Fibroblast of peridontal ligament (primary cell): ENCODE measurements at regions not wholly inside any gene's neighbourhood (a gene's known extent, or its start where the extent isn't known, plus 50 kb on each side); places are given as distances from the start of the nearest gene placed in this dataset.

Experiments used
- DNase-seq: peaks from one replicate; pipeline ENCODE4 v3.0.0-alpha.2; 2010; ENCODE audit errors: extremely low read depth

GRCh38 chr3:111311709-111312235 lies 230.2 kb upstream of the CD96 start:
- DNase-seq = no peak

DNA sequence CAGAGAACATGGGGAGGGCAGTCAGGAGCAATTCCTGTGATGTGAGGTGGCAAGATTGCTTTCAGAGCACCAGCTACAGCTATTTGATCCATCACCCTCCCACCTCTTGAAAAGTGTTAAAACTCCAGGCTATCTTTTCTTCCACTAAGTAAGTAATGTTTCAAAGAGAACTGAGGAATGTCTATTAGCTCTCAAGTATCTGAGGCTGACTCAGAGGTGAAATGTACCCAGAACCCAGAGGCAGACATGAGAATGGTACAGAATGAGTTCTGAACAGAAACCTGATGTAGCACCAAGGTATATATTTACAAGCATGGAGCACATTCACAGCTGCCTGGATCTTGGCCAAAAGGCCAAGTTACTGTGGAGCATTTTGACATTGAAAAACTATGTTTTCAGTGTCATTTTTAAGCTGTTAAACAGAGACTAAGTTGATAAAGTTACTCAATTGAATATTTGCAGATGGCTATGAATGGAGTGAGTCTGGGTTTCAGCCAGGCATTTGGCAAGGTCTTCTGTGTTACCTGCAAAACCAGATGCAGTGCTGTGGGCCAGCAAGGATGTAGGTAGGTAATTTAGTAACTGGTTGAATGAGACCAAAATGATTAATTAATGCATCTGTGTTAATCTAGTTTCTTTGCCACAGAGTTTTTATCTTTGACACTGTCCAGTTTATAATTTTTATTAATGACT lies 227.7 kb upstream of the CD96 start:
- no peak for DNase-seq

DNA sequence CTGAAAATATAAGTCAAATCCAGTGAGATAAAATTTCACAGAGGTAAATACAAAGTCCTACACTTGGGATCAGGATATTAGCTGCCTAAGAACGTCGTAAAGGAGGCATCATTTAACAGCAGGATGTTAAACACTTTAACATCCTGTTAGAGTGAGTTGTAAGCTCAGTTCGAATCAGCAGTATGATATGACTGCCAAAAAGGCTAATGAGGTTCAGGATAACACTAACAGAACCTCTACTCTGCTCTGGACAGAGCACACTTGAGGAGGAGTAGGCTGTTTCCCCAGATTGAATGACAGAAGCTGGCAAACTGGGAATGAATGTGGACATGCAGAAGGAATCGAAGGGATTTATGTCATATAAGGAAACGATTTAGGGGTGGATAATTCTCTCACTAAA lies 227.1 kb upstream of the CD96 start:
- DNase-seq = no peak

GRCh38 chr3:111315930-111316587 lies 225.9 kb upstream of the CD96 start:
- peak; percentile 75 for DNase-seq

DNA sequence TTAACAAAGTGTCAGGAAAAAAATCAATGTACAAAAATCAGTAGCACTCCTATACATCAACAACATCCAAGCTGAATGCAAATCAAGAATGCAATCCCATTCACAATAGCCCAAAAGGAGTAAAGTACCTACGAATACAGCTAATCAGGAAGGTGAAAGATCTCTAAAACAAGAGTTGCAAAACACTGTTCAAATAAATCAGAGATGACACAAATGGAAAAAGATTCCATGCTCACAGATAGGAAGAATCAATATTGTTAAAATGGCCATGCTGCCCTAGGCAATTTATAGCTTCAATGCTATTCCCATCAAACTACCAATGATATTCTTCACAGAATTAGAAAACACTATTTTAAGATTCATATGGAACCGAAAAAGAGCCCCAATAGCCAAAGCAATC lies 223.7 kb upstream of the CD96 start:
- no peak for DNase-seq

DNA sequence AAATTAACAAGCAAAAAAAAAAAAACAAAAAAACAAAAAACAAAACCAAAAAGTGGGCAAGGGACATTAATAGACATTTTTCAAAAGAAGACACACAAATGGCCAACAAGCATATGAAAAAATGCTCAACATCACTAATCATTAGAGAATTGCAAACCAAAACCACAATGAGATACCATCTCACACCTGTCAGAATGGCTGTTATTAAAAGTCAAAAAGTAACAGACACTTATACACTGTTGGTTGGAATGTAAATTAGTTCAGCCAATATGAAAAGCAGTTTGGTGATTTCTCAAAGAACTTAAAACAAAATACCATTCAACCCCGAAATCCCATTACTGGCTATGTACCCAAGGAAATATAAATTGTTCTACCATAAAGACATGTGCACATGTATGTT lies 222.4 kb upstream of the CD96 start:
- DNase-seq = no peak

GRCh38 chr3:111321786-111322185 lies 220.2 kb upstream of the CD96 start:
- no peak for DNase-seq

- DNase-seq = no peak
Measured at GRCh38 chr3:111323019-111323418, 219.0 kb upstream of the CD96 start.

DNA sequence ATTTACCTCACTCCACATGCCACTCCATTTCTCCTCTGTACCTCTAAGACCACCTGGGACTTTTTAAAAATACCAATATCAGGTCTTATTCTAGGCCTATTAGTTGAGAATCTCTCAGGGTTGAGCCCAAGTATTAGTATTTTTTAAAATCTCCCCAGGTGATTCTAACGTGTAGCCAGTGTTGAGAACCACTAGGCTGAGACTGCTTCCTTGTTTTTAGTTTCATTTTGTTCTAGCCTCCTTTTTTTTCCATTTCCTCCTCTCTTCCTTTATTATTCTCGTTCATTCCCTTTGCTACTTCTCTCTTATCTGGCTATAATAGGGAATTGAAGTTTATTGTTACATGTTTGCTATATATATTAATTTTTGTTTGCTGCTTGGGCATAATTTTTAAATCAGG lies 217.8 kb upstream of the CD96 start:
- no peak for DNase-seq

GRCh38 chr3:111324645-111325044 lies 217.4 kb upstream of the CD96 start:
- DNase-seq = no peak

DNA sequence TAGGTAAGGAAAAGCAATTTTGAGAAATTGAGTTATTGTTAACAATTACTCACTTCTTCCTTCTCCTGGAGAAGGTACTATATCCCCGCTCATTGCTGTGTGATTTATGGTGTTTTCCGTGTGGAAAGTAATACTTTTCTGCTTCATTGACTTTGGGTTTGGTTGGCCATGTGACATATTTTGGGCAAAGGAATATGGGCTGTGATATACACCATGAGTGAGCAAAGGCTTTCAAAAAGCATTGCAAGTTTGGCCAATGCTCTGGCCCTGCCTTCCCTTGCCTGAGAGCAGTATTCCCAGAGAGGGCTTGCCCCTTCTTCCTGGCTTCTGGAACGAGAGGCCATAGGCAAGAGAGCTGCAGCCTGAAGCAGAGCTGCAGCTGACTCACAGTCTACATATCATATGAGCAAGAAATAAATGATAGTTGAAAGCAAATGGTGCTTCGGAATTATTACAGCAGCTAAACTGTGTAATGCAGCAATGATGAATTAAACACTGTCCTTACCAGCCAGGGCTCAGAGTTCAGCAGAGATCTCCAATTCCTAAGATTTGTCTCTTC lies 216.8 kb upstream of the CD96 start:
- DNase-seq = peak; percentile 35

GRCh38 chr3:111326144-111326995 lies 215.6 kb upstream of the CD96 start:
- peak; percentile 85 for DNase-seq

GRCh38 chr3:111331306-111331705 lies 210.7 kb upstream of the CD96 start:
- no peak for DNase-seq

- DNase-seq = no peak
Measured at GRCh38 chr3:111331912-111332311, 210.1 kb upstream of the CD96 start.

DNA sequence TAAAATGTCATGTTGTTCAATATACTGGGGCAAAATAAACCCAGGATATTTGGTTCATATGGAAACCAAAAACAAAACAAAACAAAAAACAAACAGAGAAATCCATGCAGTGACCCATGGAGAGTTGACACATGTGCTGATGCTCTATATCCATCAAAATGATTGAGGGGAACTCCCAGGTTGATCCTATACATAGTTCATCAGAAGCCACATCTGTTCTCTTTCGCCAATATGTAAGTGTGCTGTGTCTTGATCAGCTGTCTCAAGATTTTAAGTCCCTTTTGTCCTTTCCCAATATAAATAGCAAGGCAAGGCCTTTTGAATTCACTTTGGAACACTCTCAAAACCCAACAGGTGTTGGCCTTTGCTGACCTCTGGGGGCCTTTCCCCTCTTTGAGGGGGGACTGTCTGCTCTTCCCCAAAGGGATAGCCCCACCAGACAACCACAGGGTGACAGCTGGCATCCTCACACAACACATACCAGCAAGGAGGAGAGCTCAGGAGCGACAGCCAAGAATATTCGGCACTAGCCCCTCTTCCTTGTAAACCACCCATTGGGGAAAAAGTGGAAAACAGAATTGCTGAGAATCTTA lies 209.4 kb upstream of the CD96 start:
- no peak for DNase-seq

- DNase-seq = peak; percentile 29
Measured at GRCh38 chr3:111333642-111334041, 208.4 kb upstream of the CD96 start.

GRCh38 chr3:111335512-111336303 lies 206.3 kb upstream of the CD96 start:
- DNase-seq = peak; percentile 34

DNA sequence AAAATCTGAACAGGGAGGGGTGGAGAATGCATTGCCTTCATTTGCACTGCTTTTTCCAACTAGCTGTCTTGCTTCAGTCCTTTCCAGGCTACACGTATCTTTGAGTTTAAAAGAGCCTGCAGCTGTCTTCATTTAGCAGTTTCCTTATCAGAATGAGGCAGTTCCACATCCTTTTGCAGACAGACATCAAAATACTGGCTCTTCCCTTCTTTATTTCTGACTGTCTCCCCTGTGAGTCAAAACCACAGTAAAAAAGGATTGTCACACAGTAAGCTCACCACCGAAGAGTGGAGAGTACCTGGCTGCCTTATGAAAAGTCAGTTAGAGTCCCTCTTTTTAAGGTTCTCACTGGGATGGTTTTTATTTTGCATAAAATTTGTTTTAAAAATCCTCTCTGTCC lies 205.5 kb upstream of the CD96 start:
- DNase-seq = no peak

GRCh38 chr3:111338059-111338698 lies 203.8 kb upstream of the CD96 start:
- peak; percentile 89 for DNase-seq

GRCh38 chr3:111339017-111339416 lies 203.0 kb upstream of the CD96 start:
- no peak for DNase-seq
